WTC11 (cell line): ENCODE measurements at regions not wholly inside any gene's neighbourhood (a gene's known extent, or its start where the extent isn't known, plus 50 kb on each side); places are given as distances from the start of the nearest gene placed in this dataset.

Source experiments
- ATAC-seq: fragments of 200-7000 bp; cut with Tn5 transposase; 2 replicates; pipeline ENCODE4 v1.10.0; 2021; ENCODE audit warnings: mild to moderate bottlenecking, moderate library complexity
- CTCF ChIA-PET: fragments of 300-600 bp; sonication (Branson Sonifier 250); formaldehyde crosslinking; loops from one replicate; lab custom pipeline; 2021; ENCODE audit warnings: antibody characterized with exemption; lab: Charles Lee
- POLR2A ChIA-PET: fragments of 350-600 bp; sonication (Branson Sonifier 250); formaldehyde crosslinking; loops from one replicate; lab custom pipeline; 2021; ENCODE audit warnings: antibody characterized with exemption; lab: Charles Lee
- DNase-seq: peaks from one replicate; pipeline ENCODE4 v3.0.0; 2021; ENCODE audit warnings: low spot score
- H3K27ac Mint-ChIP-seq: 2 replicates; pipeline ENCODE4 v1.8.0; 2021; ENCODE audit warnings: mixed read lengths
- H3K27me3 Mint-ChIP-seq: 2 replicates; pipeline ENCODE4 v1.8.0; 2021; ENCODE audit warnings: low read depth, mild to moderate bottlenecking, moderate library complexity, mixed read lengths
- H3K36me3 Mint-ChIP-seq: 2 replicates; pipeline ENCODE4 v1.8.0; 2021; ENCODE audit warnings: mixed read lengths
- H3K4me1 Mint-ChIP-seq: 2 replicates; pipeline ENCODE4 v1.8.0; 2022; ENCODE audit warnings: mixed read lengths
- H3K4me3 Mint-ChIP-seq: 2 replicates; pipeline ENCODE4 v1.8.0; 2021; ENCODE audit warnings: mild to moderate bottlenecking, moderate library complexity, mixed read lengths
- H3K9me3 Mint-ChIP-seq: 2 replicates; pipeline ENCODE4 v1.8.0; 2021; ENCODE audit warnings: mixed read lengths
- CBFB ChIP-seq: sonication (generic); formaldehyde crosslinking; IDR thresholded peaks from 2 replicates; pipeline ENCODE4 v1.8.1; 2022; ENCODE audit warnings: mild to moderate bottlenecking, low read depth, missing genetic modification reagents
- CDX4 ChIP-seq: fragments of 250-450 bp; sonication (Bioruptor Pico); IDR thresholded peaks from 2 replicates; pipeline ENCODE4 v1.9.0; 2021; ENCODE audit warnings: moderate library complexity, mild to moderate bottlenecking, inconsistent platforms, borderline replicate concordance
- CTCF ChIP-seq: fragments of 200-600 bp; IDR thresholded peaks from 2 replicates; pipeline ENCODE4 v1.8.0; 2022; ENCODE audit warnings: antibody characterized with exemption
- EMX1 ChIP-seq: fragments of 250-450 bp; sonication (Bioruptor Pico); IDR thresholded peaks from 2 replicates; pipeline ENCODE4 v1.8.0; 2021; ENCODE audit warnings: mild to moderate bottlenecking
- ETV6 ChIP-seq: sonication (generic); formaldehyde crosslinking; IDR thresholded peaks from 2 replicates; pipeline ENCODE4 v1.8.1; 2022; ENCODE audit warnings: mild to moderate bottlenecking, missing genetic modification reagents
- FOXK1 ChIP-seq: sonication (generic); formaldehyde crosslinking; IDR thresholded peaks from 2 replicates; pipeline ENCODE4 v1.8.0; 2022; ENCODE audit warnings: mild to moderate bottlenecking, moderate library complexity, missing genetic modification reagents
- FOXP1 ChIP-seq: sonication (generic); formaldehyde crosslinking; IDR thresholded peaks from 2 replicates; pipeline ENCODE4 v1.8.0; 2022; ENCODE audit warnings: missing genetic modification reagents, mild to moderate bottlenecking, moderate library complexity, borderline replicate concordance
- GRHL2 ChIP-seq: fragments of 250-450 bp; sonication (Bioruptor Pico); IDR thresholded peaks from 2 replicates; pipeline ENCODE4 v1.8.0; 2022; ENCODE audit warnings: mild to moderate bottlenecking, moderate library complexity; ENCODE audit not compliant: insufficient replicate concordance, severe bottlenecking
- HMGXB4 ChIP-seq: sonication (generic); formaldehyde crosslinking; IDR thresholded peaks from 2 replicates; pipeline ENCODE4 v1.8.1; 2023; ENCODE audit warnings: mild to moderate bottlenecking, moderate library complexity, missing genetic modification reagents
- MYBL2 ChIP-seq: sonication (generic); formaldehyde crosslinking; IDR thresholded peaks from 2 replicates; pipeline ENCODE4 v1.8.1; 2023; ENCODE audit warnings: mild to moderate bottlenecking, moderate library complexity, missing genetic modification reagents
- RELA ChIP-seq: sonication (generic); formaldehyde crosslinking; IDR thresholded peaks from 2 replicates; pipeline ENCODE4 v1.8.1; 2022; ENCODE audit warnings: missing genetic modification reagents, mild to moderate bottlenecking, borderline replicate concordance
- RORB ChIP-seq: fragments of 250-450 bp; sonication (Bioruptor Pico); IDR thresholded peaks from 2 replicates; pipeline ENCODE4 v1.9.0; 2021; ENCODE audit warnings: mild to moderate bottlenecking
- TP53 ChIP-seq: sonication (generic); formaldehyde crosslinking; IDR thresholded peaks from 2 replicates; pipeline ENCODE4 v1.8.1; 2023; ENCODE audit warnings: mild to moderate bottlenecking, missing genetic modification reagents
- ZBTB21 ChIP-seq: sonication (generic); formaldehyde crosslinking; IDR thresholded peaks from 2 replicates; pipeline ENCODE4 v1.8.1; 2023; ENCODE audit warnings: mild to moderate bottlenecking, missing genetic modification reagents, borderline replicate concordance
- ZNF138 ChIP-seq: sonication (generic); formaldehyde crosslinking; conservative IDR thresholded peaks from 2 replicates; pipeline ENCODE4 v1.8.1; 2022; ENCODE audit warnings: mild to moderate bottlenecking, moderate library complexity, missing genetic modification reagents
- ZNF396 ChIP-seq: fragments of 250-450 bp; sonication (Bioruptor Pico); IDR thresholded peaks from 2 replicates; pipeline ENCODE4 v1.8.0; 2021; ENCODE audit warnings: mild to moderate bottlenecking, moderate library complexity, borderline replicate concordance
- TF ChIP-seq, protein P1 (sequence below): fragments of 250-450 bp; sonication (Bioruptor Pico); IDR thresholded peaks from 2 replicates; pipeline ENCODE4 v1.9.0; 2021; ENCODE audit warnings: mild to moderate bottlenecking

- no peak for TF ChIP-seq CDX4 (CRISPR knock-in tag)
- TF ChIP-seq ZNF396 (CRISPR knock-in tag) = no peak
- no peak for TF ChIP-seq MYBL2 (CRISPR knock-in tag)
- no peak for TF ChIP-seq TP53 (CRISPR knock-in tag)
- no peak for TF ChIP-seq CBFB
Observed at GRCh38 chr4:116603096-116603495, 482.3 kb downstream of the TRAM1L1 start (continued).

- no peaks in the 10 kb centered on the region for H3K4me1 Mint-ChIP-seq
- ChIA-PET POLR2A (no interaction called here), CTCF (interaction anchor here (0.7 to 0.8 kb wide), 4 partner anchors 11 to 818 kb away, joined by 3 to 4 read pairs (median 4); no protein-coding TSS in a partner anchor)
- H3K9me3 Mint-ChIP-seq = no peaks in the 10 kb centered on the region; the same call in 1 of the 2 replicates
- DNase-seq = peak; percentile 81
- peak; percentile 99 for ATAC-seq
- H3K27me3 Mint-ChIP-seq = no peaks in the 10 kb centered on the region
- H3K27ac Mint-ChIP-seq = no peak overlapping the region
- 0 out of 2 replicates have a peak, but pooled peaks cover 3% of the 10 kb centered on the region for H3K36me3 Mint-ChIP-seq
- TF ChIP-seq CTCF (peak; percentile 54; the same call in 1 of the 2 replicates), GRHL2 (CRISPR knock-in tag) (no peak)
- no peak overlapping the region for H3K4me3 Mint-ChIP-seq
Observed at GRCh38 chr4:116599859-116600258, 485.5 kb downstream of the TRAM1L1 start.

DNA sequence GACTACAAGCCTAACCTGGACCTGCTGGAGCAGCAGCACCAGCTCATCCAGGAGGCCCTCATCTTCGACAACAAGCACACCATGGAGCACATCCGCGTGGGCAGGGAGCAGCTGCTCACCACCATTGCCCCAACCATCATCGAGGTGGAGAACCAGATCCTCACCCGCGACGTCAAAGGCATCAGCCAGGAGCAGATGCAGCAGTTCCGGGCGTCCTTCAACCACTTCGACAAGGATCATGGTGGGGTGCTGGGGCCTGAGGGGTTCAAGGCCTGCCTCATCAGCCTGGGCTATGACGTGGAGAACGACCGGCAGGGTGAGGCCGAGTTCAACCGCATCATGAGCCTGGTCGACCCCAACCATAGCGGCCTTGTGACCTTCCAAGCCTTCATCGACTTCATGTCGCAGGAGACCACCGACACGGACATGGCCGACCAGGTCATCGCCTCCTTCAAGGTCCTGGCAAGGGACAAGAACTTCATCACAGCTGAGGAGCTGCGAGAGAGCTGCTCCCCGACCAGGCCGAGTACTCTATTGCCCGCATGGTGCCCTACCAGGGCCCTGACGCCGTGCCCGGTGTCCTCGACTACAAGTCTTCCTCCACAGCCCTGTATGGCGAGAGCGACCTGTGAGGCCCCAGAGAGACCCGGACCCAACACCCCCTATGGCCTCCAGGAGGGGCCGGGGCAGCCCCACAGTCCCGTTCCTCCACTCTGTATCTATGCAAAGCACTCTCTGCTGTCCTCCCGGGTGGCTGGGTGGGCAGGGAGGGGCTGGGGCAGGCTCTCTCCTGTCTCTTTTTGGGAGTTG is 486.2 kb downstream of the TRAM1L1 start:
- Mint-ChIP-seq H3K36me3 (0 out of 2 replicates have a peak, but pooled peaks cover 3% of the 10 kb centered on the region), H3K9me3 (no peaks in the 10 kb centered on the region; the same call in 1 of the 2 replicates), H3K27ac (no peak overlapping the region), H3K4me3 (no peak overlapping the region), H3K4me1 (no peaks in the 10 kb centered on the region), H3K27me3 (no peaks in the 10 kb centered on the region)
- POLR2A ChIA-PET = no interaction called here
- TF ChIP-seq FOXP1 = no peak
- TF ChIP-seq, all 79 proteins: peak for 0
- no peak for ATAC-seq
- no peak for DNase-seq
- CTCF ChIA-PET = no interaction called here

- Mint-ChIP-seq H3K9me3 (no peaks in the 10 kb centered on the region; the same call in 1 of the 2 replicates), H3K36me3 (0 out of 2 replicates have a peak, but pooled peaks cover 3% of the 10 kb centered on the region), H3K4me3 (no peak overlapping the region), H3K27ac (no peak overlapping the region), H3K27me3 (no peaks in the 10 kb centered on the region), H3K4me1 (no peaks in the 10 kb centered on the region)
- ATAC-seq (no peak), DNase-seq (no peak)
- ChIA-PET POLR2A (no interaction called here), CTCF (no interaction called here)
- TF ChIP-seq ZBTB21 (CRISPR knock-in tag) (no peak), RELA (0 out of 2 replicates have a peak, but pooled peaks have one; percentile 48)
Observed at GRCh38 chr4:116598155-116598979, 487.0 kb downstream of the TRAM1L1 start.

GRCh38 chr4:116590648-116591047 is 494.7 kb downstream of the TRAM1L1 start:
- CTCF ChIA-PET = no interaction called here
- H3K27ac Mint-ChIP-seq = no peak overlapping the region
- TF ChIP-seq FOXK1 (CRISPR knock-in tag) (no peak), RORB (CRISPR knock-in tag) (no peak), HMGXB4 (CRISPR knock-in tag) (no peak), ETV6 (CRISPR knock-in tag) (no peak), EMX1 (CRISPR knock-in tag) (no peak), ZNF138 (no peak)
- TF ChIP-seq, protein P1, sequence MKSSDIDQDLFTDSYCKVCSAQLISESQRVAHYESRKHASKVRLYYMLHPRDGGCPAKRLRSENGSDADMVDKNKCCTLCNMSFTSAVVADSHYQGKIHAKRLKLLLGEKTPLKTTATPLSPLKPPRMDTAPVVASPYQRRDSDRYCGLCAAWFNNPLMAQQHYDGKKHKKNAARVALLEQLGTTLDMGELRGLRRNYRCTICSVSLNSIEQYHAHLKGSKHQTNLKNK (CRISPR knock-in tag) = no peak

More at GRCh38 chr4:116590648-116591047, 494.7 kb downstream of the TRAM1L1 start:
- POLR2A ChIA-PET = interaction anchor here (0.6 kb wide), 1 partner anchor 64 kb away, joined by 7 read pairs; no protein-coding TSS in a partner anchor
- no peak for ATAC-seq
- Mint-ChIP-seq H3K27me3 (no peaks in the 10 kb centered on the region), H3K9me3 (no peaks in the 10 kb centered on the region), H3K36me3 (no peaks in the 10 kb centered on the region), H3K4me3 (no peak overlapping the region), H3K4me1 (no peaks in the 10 kb centered on the region)
- DNase-seq = no peak
